ENCODE measurements at regions not wholly inside any gene's neighbourhood (a gene's known extent, or its start where the extent isn't known, plus 50 kb on each side); places are given as distances from the start of the nearest gene placed in this dataset.

DNA sequence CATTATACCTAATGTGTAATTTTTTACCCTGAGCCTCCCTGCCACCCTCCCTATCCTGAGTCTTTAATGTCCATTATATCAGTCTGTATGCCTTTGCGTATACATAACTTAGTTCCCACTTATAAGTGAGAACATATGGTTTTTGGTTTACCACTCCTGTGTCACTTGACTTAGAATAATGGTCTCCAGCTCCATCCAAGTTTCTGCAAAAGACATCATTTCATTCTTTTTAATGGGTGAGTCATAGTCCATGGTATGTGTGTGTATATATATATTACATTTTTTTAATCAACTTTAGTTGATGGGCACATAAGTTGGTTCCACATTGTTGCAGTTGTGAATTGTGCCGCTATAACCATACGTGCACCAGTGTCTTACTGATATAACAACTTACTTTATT, 477.1 kb upstream of the NEGR1 start:
- no peak for DNase-seq

DNA sequence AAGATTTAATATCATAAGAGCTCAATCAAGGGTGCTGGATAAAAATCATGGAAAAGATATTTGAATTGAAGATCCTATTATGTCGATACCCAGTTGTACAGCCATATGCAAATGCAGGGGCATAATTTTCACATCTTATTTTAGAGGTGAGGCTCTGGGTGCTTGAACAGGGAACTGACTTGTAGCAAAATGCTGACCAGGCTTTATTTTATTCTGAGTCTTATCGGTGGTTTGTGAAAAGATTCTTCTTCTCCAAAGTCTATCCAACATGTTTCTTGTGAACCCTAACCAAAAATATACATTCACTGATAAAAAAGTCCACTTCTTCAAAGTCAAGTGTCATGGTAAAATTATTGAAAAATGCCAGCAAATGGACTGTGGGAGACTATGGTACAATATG, 475.5 kb upstream of the NEGR1 start:
- DNase-seq = no peak

DNA sequence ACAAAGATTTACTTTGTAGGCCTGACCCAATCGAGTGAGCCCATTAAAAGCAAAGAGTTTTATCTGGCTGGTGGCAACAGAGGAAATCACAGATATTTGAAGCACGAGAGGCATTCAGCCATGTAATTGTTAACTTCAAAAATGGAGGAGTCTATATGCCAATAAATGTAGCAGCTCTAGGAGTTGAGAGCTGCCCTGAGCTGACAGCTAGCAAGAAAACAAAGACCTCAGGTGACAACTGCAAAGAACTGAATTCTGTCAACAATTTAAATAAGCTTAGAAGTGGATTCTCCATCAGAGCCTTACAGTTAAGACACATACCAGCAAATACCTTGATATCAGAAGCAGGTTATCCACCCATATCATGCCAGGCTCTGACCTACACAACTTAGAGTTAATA, 463.1 kb upstream of the NEGR1 start:
- no peak for DNase-seq

DNA sequence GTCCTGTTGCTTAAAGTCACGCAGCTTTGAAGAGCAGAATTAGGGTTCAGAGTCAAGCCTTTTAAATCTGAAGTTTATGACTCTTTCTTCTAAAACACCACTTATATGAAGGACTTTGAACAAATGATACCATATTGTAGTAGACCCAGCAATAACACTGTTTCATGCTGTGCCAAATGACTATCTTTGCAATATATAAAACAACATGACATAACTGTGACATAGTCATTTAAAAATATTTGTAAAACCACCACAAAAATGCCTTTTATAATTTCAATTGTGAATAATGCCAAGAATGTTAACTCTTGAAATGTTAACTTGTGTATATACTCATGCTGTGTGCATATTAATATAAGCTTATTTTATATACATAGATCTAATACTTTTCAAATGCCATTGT, 452.1 kb upstream of the NEGR1 start:
- DNase-seq = no peak

DNA sequence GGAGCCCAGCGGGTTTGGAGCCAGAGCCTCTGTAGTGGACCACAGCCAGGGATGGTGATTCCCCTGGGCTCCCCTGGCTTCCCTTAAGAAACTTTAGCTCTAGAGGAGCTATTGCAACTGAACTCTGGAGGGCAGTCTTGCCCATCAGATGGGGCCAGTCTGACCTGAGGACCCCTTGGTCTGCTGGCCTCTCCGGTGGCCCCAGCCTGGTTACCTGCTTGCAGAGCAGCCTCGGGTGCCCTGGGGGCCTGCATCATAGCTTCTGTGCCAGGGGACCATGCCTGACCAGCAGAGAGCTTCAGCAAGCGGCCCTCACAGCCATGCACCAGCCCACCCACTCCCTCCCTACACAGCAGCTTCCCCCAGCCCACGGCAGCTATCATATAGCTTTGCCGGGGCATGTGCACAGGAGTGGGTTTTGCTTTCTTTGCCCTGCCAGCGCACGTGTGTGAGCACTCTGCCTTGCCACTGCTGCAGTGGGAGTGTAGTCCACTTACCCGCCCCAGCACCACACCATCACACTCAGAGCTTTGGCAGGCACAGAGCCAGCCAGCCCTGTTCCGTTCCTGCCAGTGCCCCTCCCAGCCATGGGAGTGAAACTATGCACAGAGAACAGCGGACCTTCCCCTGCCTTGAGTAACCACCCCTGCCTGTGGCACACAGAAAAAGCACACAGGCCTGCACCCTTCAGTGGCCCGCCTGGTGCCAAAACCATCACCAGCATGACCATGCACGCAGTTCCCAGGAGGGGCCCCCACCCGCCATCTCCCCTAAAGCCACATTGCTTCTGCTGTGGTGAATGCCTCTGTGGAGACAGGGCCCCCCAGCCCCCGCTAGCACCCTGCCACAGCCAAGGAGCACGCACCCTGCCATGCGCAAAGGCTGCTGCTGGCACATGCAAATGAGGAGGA, 442.9 kb upstream of the NEGR1 start:
- no peak for DNase-seq

DNA sequence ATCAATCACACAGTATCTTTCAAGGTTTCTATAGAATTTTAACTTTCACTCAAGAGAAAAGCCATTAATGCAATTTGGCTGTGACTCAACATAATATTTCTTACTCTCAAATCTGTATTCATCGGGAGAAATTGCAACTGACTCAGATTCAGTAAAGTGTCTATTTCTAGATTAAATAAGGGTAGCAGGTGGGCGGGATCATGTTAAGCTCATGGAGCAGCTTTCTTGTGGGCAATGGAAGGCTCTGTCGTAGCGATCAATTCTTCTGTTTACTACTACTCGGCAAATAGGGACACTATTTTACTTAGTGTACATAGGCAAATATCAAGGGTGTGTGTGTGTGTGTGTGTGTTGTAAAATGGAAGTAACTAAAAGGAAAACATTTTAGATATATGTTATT, 423.6 kb upstream of the NEGR1 start:
- no peak for DNase-seq

DNA sequence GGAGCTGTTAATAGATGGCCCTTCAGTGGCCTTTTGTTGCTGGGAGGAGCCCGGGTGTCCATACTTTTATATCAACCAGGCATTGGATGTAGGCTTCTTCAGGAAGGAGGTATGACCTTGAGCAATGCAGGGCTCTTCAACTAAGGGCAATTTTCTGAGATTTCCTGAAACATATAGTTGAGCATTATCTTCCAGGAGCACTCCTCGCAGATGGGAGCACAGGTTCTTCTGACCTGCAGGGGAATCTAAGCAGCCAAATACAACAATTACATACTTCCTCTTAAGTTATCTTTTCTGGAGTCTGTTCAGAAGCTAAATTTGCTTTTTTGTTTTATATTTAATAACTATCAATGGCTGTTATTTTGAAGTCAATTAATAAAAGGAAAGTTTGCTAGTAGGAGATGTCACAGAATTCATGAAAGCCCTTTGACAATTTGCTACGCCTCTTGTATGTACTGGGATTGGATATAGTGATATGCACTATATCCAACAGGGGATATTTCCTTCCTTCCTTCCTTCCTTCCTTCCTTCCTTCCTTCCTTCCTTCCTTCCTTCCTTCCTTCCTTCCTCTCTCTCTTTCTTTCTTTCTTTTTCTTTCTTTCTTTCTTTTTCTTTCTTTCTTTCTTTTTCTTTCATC, 422.6 kb upstream of the NEGR1 start:
- no peak for DNase-seq

DNA sequence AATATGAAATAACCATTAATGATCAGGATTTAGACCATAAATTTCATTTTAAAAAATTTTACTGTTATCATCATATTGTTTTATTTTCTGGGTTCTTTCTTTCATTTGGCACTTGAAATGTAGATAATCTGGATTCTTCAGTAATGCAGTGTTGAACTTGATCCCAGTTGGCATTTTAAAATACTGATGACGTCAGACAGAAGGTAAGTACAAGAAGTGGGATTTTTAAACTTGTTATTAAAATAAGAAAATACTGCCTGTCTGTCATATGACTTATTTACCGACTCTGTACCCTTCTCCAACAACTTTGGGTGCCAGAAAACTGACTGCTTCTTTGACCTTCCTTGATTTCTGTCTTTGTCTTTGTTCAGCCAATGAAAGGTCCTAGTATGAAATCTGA, 415.1 kb upstream of the NEGR1 start:
- no peak for DNase-seq

DNA sequence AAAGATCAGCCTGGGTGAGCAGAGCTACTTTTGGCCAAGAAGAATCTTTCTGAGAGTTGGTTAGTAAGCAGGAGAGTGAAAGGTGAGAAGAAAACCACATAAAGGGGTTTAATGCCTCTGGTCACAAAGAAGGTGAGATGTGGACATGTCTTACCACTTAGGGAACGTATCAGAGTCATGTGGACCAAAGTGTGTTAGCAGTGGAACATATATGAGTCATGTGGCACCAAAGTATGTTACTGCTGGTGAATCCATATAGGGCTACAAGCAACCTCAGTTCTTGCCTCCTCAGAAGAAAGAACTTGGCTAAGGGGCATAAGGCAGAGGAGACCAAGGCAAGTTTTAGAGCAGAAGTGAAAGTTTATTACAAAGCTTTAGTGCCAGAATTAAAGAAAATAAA, 411.6 kb upstream of the NEGR1 start:
- no peak for DNase-seq

DNA sequence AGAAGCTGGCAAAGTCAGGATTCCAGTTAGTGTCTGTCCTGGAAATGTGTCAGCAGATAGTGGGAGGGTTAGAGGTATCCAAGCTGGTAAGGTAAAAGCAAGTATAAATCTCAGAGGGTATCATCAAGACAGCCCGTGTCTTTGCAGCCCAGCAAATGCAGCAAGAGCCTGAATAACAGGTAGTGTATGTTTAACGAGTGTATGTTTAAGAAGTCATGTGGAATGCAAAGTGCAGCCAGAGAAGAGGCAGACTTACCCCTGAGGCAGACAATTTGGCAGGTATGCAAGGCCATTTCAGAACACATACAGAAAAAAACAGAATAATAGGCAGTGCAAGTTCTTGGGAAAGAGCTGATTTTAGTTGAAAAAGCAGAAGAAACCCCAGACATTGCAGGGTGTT, 411.0 kb upstream of the NEGR1 start:
- DNase-seq = no peak

DNA sequence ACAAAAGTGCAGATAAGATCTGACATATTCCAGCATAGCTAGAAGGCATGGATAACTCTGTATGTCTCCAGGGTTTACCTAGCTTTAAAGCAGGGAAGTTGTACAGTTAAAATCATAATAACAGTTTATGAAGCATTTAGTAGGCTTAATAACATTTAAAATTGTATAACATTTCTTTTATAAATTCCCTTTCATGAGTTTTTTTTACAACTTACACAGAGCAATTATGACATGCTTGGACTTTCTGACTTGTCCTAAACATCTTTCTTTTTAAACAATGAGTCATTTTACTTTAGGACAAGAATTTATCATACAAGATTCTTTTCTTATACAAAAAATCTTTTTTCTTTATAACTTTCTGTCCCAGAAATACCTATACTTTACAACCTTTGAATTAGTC, 408.5 kb upstream of the NEGR1 start:
- DNase-seq = no peak

DNA sequence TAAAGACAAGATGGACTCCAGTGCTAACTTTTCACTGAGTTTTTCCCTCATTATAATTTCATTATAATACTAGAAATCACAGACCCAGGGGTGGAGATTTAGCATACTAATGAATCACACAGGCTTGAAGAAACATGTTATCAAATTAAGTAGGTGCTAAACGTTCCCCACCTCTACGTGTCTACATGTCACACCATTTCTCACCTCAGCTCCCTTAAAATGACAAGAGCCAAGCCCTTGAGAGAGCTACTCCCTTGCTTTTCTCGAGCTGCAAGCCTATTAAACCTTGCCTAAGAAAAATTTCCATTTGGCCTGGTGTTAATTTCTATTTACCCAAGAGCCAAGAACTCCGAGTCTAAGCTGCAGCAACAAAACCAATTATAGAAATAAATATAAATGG, 396.3 kb upstream of the NEGR1 start:
- no peak for DNase-seq

DNA sequence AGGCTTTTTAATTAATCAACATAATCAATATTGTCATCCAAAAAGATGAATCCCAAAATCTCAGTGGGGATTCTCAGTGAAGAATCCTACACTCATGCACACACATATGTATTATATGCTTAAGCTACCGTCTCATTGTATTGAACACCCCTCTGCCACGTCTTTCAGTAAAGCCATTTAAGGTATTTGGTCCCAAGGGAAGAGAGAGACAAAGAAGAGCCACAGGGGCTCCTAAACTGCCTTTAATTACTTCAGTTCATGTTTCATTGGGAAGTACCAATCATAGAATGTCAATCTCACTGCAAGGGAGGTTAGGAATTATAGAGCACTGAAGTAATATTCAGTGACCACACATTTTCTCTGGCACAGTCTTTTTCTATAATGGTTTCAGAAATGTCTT, 388.6 kb upstream of the NEGR1 start:
- DNase-seq = no peak

DNA sequence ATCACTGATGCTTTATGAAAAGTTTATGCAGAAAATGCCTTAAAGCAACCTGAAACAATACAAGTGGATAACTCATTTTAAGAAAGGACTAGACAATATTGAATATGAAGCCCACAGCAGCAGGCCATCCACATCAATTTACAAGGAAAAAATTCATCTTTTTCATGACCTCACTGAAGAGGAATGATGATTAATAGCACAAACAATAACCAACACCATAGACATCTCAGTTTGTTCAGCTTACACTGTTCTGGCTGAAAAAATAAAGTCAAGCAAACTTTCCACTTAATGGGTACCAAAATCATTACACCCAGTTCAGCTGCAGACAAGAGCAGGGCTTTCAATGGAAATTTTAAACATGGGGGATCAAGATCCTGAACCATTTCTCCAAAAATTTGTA, 380.6 kb upstream of the NEGR1 start:
- DNase-seq = no peak

DNA sequence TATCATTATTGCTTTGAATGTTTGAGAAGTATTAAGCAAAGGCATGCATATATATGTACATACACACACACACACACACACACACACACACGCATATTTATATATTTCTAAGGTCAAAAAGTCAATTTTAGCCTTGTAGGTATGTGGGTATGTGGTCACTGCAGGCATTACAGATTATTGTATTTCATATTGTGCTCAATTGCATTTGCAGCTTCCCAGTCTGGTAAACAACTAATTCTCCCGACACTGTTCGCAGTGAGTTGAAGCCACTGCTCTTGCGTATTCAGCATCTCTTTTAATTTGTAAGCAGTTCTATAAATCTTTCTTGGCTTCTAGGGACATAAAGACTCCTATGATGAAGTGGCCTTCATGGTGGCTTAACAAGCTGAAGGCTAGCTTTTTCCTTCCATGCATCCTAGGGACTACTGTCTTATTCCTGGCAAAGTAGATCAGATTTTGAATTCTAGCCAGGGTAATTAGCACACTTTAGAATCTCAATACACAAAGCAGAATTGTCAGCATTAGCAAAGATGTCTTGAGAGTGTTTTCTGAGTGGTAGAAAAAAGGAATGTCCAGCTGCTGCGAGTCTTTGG, 368.6 kb upstream of the NEGR1 start:
- DNase-seq = no peak

DNA sequence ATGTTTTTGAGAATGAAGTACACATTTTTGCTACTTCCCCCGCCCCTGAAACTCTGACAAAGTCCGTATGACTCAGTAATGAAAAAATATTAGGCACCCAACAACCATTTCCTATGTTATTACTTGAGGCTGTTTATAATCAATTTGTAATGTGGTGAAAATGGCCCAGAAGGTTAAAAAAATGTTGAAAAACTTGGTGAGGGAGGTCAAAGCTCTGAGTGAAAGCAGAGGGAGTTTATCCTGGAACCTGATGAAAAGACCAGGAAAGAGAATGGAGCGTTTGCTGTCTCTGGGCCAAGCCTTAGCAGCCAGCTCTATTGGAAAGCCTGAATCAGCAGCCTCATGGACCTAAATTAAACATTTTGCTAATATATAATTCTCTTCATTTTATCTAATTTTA, 367.7 kb upstream of the NEGR1 start:
- no peak for DNase-seq

DNA sequence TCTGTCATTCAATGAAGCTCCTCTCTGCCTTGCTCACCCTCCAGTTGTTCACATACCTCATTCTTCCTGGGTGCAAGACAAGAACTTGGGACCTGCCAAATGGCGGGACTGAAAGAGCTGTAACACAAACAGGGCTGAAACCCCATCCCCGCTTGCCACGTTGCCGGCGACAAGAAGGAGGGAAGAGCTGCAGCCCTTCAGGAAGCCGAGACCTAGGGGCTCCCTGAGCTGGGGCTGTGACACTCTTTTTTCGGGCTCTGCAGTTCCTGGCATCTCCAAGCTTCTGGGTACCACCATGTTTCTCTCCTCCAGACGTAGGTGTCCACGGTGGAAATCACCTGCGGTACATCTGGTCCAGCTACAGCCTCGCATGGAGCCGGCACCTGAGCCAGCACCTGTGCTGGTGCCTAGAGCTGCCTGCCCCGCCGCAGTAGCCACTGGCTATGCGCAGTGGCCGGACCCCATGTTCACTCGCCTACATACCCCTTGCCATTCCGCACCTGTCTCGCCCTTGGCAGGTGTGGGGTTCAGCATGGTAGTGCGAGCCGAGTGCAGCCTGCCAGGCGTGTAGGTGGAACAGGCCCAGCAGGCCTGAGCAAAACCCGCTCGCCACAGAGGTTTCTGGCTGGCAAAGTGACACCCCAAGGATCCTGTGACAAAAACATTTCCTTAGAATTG, 367.0 kb upstream of the NEGR1 start:
- DNase-seq = no peak

DNA sequence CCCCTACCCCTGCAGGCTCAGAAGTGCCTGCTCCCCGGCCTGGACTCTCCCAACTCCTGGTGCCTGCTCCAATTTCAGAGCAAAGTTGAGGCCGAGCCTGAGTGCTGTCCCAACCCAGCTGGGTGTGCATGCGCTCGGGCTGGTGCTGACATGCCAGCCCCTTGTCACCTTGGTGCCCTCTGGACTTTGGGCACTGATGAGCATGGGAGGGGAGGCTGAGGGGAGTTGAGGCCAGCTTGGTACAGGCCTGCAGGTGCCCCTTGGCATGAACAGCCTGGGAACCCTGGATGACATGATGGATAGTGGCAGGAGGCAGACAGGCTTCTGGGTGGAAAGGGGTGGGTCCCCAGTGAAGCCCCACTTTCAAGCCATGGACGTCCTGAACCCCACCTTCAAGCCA, 366.1 kb upstream of the NEGR1 start:
- no peak for DNase-seq

DNA sequence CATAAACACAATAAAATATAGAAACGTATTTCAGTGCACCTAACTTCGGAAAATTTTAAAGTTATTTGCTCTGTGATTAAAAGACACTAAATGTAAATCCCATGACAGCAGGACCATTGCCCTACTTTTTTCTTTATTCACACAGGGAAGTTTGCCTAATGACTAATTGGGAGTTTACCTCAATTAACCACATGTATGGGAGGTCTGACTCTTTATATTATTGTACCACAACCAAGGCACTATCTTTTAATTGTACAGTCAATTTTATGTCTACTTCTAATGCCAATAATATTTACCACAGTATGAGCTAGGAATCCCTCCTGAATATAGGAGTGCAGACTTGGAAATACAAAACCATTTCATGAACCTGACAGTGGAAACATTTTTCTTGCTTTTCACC, 360.8 kb upstream of the NEGR1 start:
- no peak for DNase-seq

DNA sequence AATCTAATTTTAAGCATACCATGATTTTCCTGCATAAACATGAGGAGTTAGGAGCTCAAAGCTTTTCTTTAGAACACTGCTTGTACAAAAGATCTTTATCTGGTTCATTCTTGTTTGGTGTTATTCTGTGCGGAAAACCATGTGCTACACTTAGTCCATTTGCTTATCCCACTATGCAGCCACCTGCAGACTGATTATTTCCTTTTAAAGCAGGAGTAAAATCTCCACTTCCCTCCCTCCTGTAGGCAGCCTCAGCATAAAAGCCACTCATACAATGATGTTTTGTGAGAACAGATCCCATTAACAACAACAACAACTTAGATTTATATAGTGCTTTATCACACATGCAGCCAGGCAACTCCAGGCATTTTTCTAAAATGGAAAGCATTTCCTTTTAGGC, 355.3 kb upstream of the NEGR1 start:
- DNase-seq = no peak

DNA sequence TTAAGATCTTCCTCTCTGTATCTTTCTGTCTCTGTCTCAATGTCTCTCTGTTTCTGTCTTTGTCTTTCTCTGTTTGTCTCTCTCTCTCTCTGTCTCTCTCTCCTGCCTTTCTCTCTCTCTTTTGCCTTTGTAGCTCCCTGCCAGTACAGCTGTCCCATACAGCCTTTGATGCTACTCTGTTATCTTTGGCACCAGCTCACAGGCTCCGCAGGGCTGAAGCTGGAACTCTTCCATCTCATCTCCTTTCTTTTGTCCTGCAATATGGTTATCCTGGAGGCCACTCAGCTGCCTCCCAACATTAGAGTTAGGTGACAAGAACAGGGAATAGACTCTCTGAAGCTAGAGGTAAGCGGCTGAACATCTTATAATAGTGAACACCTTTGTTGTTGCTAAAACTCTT, 354.3 kb upstream of the NEGR1 start:
- DNase-seq = no peak

DNA sequence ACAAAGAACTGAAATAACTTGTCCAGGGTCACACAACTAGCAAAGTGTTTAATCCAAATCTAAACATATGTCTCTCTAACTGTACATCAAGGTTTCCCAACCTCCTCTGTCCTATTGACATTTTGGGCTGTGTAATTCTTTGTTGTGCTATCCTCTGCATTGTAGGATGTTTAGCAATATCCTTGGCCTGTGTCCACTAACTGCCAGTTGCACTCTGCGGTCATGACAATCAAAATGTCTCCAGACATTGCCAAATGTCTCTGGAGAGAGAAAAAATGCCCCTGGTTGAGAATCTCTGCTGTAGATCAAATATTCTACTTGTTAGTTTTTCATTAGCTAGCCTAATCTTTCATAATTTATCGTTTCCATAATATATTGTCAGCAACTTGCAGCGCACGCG, 353.4 kb upstream of the NEGR1 start:
- no peak for DNase-seq

DNA sequence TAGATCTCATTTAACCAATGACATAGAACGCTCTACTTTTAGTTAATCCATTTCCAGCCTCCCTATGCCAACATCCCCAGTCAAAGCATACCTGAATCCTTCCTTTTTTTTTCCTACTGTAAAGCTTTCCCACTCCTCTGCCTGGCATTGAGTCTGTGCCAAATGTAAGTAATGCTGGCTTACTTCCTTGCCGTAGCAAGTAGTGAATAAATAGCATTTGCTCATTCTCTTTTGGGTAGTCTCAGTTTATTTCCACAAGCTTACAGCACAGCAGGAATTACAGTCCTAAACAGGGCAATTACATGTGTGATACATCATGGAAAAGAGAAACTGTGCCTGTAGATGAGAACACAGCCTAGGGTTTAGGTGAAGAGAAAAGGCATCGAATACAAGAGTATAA, 352.6 kb upstream of the NEGR1 start:
- no peak for DNase-seq

DNA sequence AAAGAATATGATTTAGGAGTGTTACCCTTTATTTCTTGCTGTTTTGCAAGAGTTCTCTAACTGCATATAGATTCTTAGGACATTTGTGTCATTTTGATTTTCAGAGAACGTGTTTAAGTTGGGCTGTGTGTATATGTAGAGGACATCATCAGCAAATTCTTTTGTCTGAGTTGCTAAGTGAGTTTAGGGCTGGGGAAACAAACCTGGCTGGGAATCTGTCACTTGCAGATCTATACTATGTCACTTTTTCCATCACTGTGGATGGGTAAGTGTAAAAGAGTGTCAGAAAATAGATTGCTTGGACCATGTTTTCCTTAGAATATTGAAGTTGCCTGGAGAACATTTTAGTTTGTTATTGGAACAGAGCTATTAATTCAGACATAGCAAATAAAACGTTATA, 349.1 kb upstream of the NEGR1 start:
- DNase-seq = no peak

Measured in T-helper 9 cell (primary cell).